Mesendoderm (in vitro differentiated cells): ENCODE measurements at regions not wholly inside any gene's neighbourhood (a gene's known extent, or its start where the extent isn't known, plus 50 kb on each side); places are given as distances from the start of the nearest gene placed in this dataset.

Experiments used
- DNase-seq: peaks from one replicate; pipeline ENCODE4 v3.0.0; 2013
- H2AK5ac ChIP-seq: 2 replicates; pipeline ENCODE4 v1.6.1; 2013; ENCODE audit warnings: low read length, inconsistent platforms
- H2BK120ac ChIP-seq: 2 replicates; pipeline ENCODE4 v1.6.1; 2013; ENCODE audit warnings: low read depth, mild to moderate bottlenecking, low read length, moderate library complexity, mixed read lengths
- H2BK15ac ChIP-seq: replicated peaks from 2 replicates; pipeline ENCODE4 v1.6.1; 2013; ENCODE audit warnings: low read depth, mild to moderate bottlenecking, moderate library complexity
- H2BK5ac ChIP-seq: 2 replicates; pipeline ENCODE4 v1.6.1; 2013; ENCODE audit warnings: low read length, inconsistent platforms
- H3K18ac ChIP-seq: 2 replicates; pipeline ENCODE4 v1.6.1; 2013; ENCODE audit warnings: mild to moderate bottlenecking, low read length, mixed read lengths
- H3K23ac ChIP-seq: one replicate; pipeline ENCODE4 v1.6.1; 2013; ENCODE audit warnings: low read length
- H3K27ac ChIP-seq: 2 replicates; pipeline ENCODE4 v1.5.1; 2013; ENCODE audit warnings: low read depth, mild to moderate bottlenecking, inconsistent platforms, low read length, moderate library complexity
- H3K27me3 ChIP-seq: 2 replicates; pipeline ENCODE4 v1.6.1; 2013; ENCODE audit warnings: low read length, control low read depth, mild to moderate bottlenecking, inconsistent platforms; ENCODE audit not compliant: insufficient read depth, poor library complexity
- H3K36me3 ChIP-seq: 2 replicates; pipeline ENCODE4 v1.6.1; 2013; ENCODE audit warnings: low read length, inconsistent platforms; ENCODE audit not compliant: control insufficient read depth, insufficient read depth
- H3K4ac ChIP-seq: one replicate; pipeline ENCODE4 v1.6.1; 2013; ENCODE audit warnings: low read depth, mild to moderate bottlenecking, low read length, moderate library complexity
- H3K4me1 ChIP-seq: 2 replicates; pipeline ENCODE4 v1.6.1; 2013; ENCODE audit warnings: low read depth, low read length, inconsistent platforms; ENCODE audit not compliant: control insufficient read depth
- H3K4me2 ChIP-seq: 2 replicates; pipeline ENCODE4 v1.6.1; 2013; ENCODE audit warnings: low read length
- H3K4me3 ChIP-seq: 2 replicates; pipeline ENCODE4 v1.5.1; 2013; ENCODE audit warnings: mild to moderate bottlenecking, low read length
- H3K56ac ChIP-seq: one replicate; pipeline ENCODE4 v1.6.1; 2013; ENCODE audit warnings: low read length
- H3K79me1 ChIP-seq: 2 replicates; pipeline ENCODE4 v1.6.1; 2013; ENCODE audit warnings: low read length, inconsistent platforms
- H3K79me2 ChIP-seq: 2 replicates; pipeline ENCODE4 v1.6.1; 2013; ENCODE audit warnings: mild to moderate bottlenecking, low read length; ENCODE audit not compliant: control insufficient read depth, insufficient read depth
- H3K9ac ChIP-seq: 2 replicates; pipeline ENCODE4 v1.6.1; 2013; ENCODE audit warnings: low read length, inconsistent platforms
- H4K5ac ChIP-seq: one replicate; pipeline ENCODE4 v1.6.1; 2013; ENCODE audit warnings: low read length
- H4K8ac ChIP-seq: one replicate; pipeline ENCODE4 v1.6.1; 2013; ENCODE audit warnings: low read depth, mild to moderate bottlenecking, control low read depth, low read length, moderate library complexity
- WGBS: extraction: QIAGEN DNeasy Blood & Tissue Kit; methylation state at CpG from one replicate; pipeline ENCODE4 v1.1.7; 2013; ENCODE audit warnings: low lambda C conversion rate, missing lambda C conversion rate; ENCODE audit not compliant: insufficient coverage; ENCODE audit errors: extremely low coverage; 5-methylcytosine and 5-hydroxymethylcytosine counted together

DNA sequence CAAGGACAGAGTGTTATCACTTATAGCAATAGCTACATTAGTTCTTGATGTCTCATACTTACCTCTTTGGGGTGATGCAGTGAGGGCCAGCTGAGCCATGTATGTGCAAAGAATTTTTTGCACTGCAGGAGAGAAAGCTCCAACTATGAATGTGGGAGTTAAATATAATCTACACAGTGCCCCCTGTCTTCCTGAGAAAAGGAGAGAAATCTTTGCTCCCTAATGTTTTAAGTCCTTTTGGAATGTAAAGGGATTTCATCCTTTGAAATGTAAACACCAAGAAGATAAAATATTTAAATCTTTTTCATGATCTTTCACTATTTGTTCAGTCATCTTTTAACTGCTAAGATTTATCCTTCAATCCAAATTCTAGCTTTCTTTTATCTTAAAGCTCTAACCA, 822.1 kb downstream of the TENT5A start:
- H3K56ac ChIP-seq: no peak overlapping the region
- no peaks in the 10 kb centered on the region for H3K4me1 ChIP-seq
- no peak overlapping the region for H3K4me3 ChIP-seq
- H3K4me2 ChIP-seq: no peak overlapping the region
- no peak overlapping the region for H2BK120ac ChIP-seq
- no peak overlapping the region for H2BK5ac ChIP-seq
- H3K36me3 ChIP-seq: no peaks in the 10 kb centered on the region
- no peak for DNase-seq
- no peak overlapping the region for H4K8ac ChIP-seq
- H3K27ac ChIP-seq: no peak overlapping the region
- H4K5ac ChIP-seq: no peak overlapping the region
- no peak overlapping the region for H3K4ac ChIP-seq
- no peak overlapping the region for H3K18ac ChIP-seq
- no peak overlapping the region for H3K9ac ChIP-seq
- H3K27me3 ChIP-seq: no peaks in the 10 kb centered on the region
- no peaks in the 10 kb centered on the region for H3K79me2 ChIP-seq
- H2AK5ac ChIP-seq: no peak overlapping the region
- no peak overlapping the region for H2BK15ac ChIP-seq
- H3K23ac ChIP-seq: no peak overlapping the region
- no peaks in the 10 kb centered on the region for H3K79me1 ChIP-seq

- H2AK5ac ChIP-seq: no peak overlapping the region
- H3K79me2 ChIP-seq: no peaks in the 10 kb centered on the region
- H3K27ac ChIP-seq: no peak overlapping the region
- H3K4me3 ChIP-seq: no peak overlapping the region
- no peak overlapping the region for H3K56ac ChIP-seq
- H2BK120ac ChIP-seq: no peak overlapping the region
- H3K4me1 ChIP-seq: no peaks in the 10 kb centered on the region
- H4K5ac ChIP-seq: no peak overlapping the region
- no peak overlapping the region for H3K9ac ChIP-seq
- H2BK15ac ChIP-seq: no peak overlapping the region
- H2BK5ac ChIP-seq: no peak overlapping the region
- no CpG with 5 or more reads among the region's 2 CpGs for WGBS
- H3K27me3 ChIP-seq: no peaks in the 10 kb centered on the region
- no peak for DNase-seq
- H3K4ac ChIP-seq: no peak overlapping the region
- no peak overlapping the region for H3K23ac ChIP-seq
- no peak overlapping the region for H4K8ac ChIP-seq
- H3K4me2 ChIP-seq: no peak overlapping the region
- H3K79me1 ChIP-seq: no peaks in the 10 kb centered on the region
- no peak overlapping the region for H3K18ac ChIP-seq
- no peaks in the 10 kb centered on the region for H3K36me3 ChIP-seq
Observed at GRCh38 chr6:80923816-80924215, 817.3 kb downstream of the BCKDHB start.

- Histone ChIP-seq H3K18ac (no peak overlapping the region), H2AK5ac (no peak overlapping the region), H3K79me2 (no peaks in the 10 kb centered on the region), H2BK15ac (no peak overlapping the region), H3K9ac (no peak overlapping the region), H2BK5ac (no peak overlapping the region), H3K4me1 (no peaks in the 10 kb centered on the region), H3K4ac (no peak overlapping the region), H3K27me3 (no peaks in the 10 kb centered on the region), H4K8ac (no peak overlapping the region), H3K4me2 (no peak overlapping the region), H3K4me3 (no peak overlapping the region), H3K79me1 (no peaks in the 10 kb centered on the region), H3K36me3 (no peaks in the 10 kb centered on the region), H3K56ac (no peak overlapping the region), H3K27ac (no peak overlapping the region), H3K23ac (no peak overlapping the region), H2BK120ac (no peak overlapping the region), H4K5ac (no peak overlapping the region)
- WGBS: no CpG with 5 or more reads among the region's 1 CpG
- no peak for DNase-seq
Observed at GRCh38 chr6:80922916-80923455, 816.5 kb downstream of the BCKDHB start.

GRCh38 chr6:80921861-80922460, 815.5 kb downstream of the BCKDHB start:
- Histone ChIP-seq H2BK120ac (no peak overlapping the region), H3K27ac (no peak overlapping the region), H3K36me3 (no peaks in the 10 kb centered on the region), H2BK5ac (no peak overlapping the region), H2AK5ac (no peak overlapping the region), H3K27me3 (no peaks in the 10 kb centered on the region), H3K18ac (no peak overlapping the region), H2BK15ac (no peak overlapping the region), H3K9ac (no peak overlapping the region), H3K79me1 (no peaks in the 10 kb centered on the region), H3K56ac (no peak overlapping the region), H3K4me2 (no peak overlapping the region), H4K8ac (no peak overlapping the region), H4K5ac (no peak overlapping the region), H3K4me1 (no peaks in the 10 kb centered on the region), H3K23ac (no peak overlapping the region), H3K4ac (no peak overlapping the region), H3K4me3 (no peak overlapping the region), H3K79me2 (no peaks in the 10 kb centered on the region)
- no CpG with 5 or more reads among the region's 2 CpGs for WGBS
- no peak for DNase-seq

- no peak overlapping the region for H3K23ac ChIP-seq
- no peaks in the 10 kb centered on the region for H3K27me3 ChIP-seq
- H2BK120ac ChIP-seq: no peak overlapping the region
- H3K56ac ChIP-seq: no peak overlapping the region
- no peaks in the 10 kb centered on the region for H3K4me1 ChIP-seq
- WGBS: no CpG with 5 or more reads among the region's 3 CpGs
- no peak for DNase-seq
- H3K36me3 ChIP-seq: no peaks in the 10 kb centered on the region
- no peak overlapping the region for H4K8ac ChIP-seq
- H3K9ac ChIP-seq: no peak overlapping the region
- no peak overlapping the region for H3K4ac ChIP-seq
- no peak overlapping the region for H2AK5ac ChIP-seq
- H3K79me2 ChIP-seq: no peaks in the 10 kb centered on the region
- H3K4me3 ChIP-seq: no peak overlapping the region
- no peak overlapping the region for H2BK5ac ChIP-seq
- H3K79me1 ChIP-seq: no peaks in the 10 kb centered on the region
- H3K4me2 ChIP-seq: no peak overlapping the region
- H3K18ac ChIP-seq: no peak overlapping the region
- no peak overlapping the region for H4K5ac ChIP-seq
- H2BK15ac ChIP-seq: no peak overlapping the region
- H3K27ac ChIP-seq: no peak overlapping the region
Observed at GRCh38 chr6:80907831-80908230, 801.4 kb downstream of the BCKDHB start.

DNA sequence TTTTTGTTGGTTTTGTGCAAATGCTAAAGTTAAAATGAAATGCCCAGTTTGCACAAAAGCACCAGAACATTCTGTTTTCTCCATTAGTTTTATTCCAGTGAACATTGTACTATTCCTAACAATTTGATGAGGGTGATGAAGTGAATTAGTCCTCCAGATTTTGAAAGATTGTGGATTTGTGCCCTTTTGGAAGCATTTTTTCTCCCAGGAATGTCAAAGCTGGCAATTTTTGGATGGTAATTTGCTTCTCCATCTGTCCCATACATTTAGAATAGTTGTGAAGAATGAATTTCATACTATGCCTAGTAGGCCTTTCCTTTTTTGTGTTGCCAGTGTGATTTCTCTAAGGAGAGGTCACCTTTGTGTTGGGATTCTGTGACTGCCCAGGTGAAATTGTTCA, 797.2 kb downstream of the BCKDHB start:
- no peak overlapping the region for H3K56ac ChIP-seq
- no peak overlapping the region for H3K27ac ChIP-seq
- H2BK5ac ChIP-seq: no peak overlapping the region
- H4K5ac ChIP-seq: no peak overlapping the region
- no peaks in the 10 kb centered on the region for H3K36me3 ChIP-seq
- no peak overlapping the region for H3K18ac ChIP-seq
- no peaks in the 10 kb centered on the region for H3K4me1 ChIP-seq
- no peaks in the 10 kb centered on the region for H3K27me3 ChIP-seq
- no peak overlapping the region for H3K23ac ChIP-seq
- no peaks in the 10 kb centered on the region for H3K79me1 ChIP-seq
- H2AK5ac ChIP-seq: no peak overlapping the region
- no peak overlapping the region for H3K4ac ChIP-seq
- no peak for DNase-seq
- no peak overlapping the region for H2BK120ac ChIP-seq
- H4K8ac ChIP-seq: no peak overlapping the region
- no peak overlapping the region for H3K9ac ChIP-seq
- no peak overlapping the region for H2BK15ac ChIP-seq
- no peak overlapping the region for H3K4me2 ChIP-seq
- no peaks in the 10 kb centered on the region for H3K79me2 ChIP-seq
- no peak overlapping the region for H3K4me3 ChIP-seq
